ENCODE measurements at regions not wholly inside any gene's neighbourhood (a gene's known extent, or its start where the extent isn't known, plus 50 kb on each side); places are given as distances from the start of the nearest gene placed in this dataset.

DNA sequence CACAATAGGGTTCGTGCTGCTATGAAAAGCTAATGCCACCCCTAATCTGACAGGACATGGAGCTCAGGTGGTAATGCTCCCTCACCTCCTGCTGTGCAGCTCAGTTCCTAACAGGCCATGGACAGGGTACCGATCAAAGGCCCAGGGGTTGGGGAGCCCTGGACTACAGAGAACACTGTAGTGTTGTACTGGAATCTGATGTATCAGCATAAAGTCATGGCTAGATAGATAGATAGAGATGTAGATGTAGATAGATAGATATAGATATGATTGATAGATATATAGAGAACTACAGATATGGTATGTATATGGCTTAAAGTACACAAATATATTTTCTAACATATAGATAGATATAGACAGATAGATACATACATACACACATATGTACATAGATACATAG, 112.3 kb upstream of the MPPED2 start:
- TF ChIP-seq, protein P1, sequence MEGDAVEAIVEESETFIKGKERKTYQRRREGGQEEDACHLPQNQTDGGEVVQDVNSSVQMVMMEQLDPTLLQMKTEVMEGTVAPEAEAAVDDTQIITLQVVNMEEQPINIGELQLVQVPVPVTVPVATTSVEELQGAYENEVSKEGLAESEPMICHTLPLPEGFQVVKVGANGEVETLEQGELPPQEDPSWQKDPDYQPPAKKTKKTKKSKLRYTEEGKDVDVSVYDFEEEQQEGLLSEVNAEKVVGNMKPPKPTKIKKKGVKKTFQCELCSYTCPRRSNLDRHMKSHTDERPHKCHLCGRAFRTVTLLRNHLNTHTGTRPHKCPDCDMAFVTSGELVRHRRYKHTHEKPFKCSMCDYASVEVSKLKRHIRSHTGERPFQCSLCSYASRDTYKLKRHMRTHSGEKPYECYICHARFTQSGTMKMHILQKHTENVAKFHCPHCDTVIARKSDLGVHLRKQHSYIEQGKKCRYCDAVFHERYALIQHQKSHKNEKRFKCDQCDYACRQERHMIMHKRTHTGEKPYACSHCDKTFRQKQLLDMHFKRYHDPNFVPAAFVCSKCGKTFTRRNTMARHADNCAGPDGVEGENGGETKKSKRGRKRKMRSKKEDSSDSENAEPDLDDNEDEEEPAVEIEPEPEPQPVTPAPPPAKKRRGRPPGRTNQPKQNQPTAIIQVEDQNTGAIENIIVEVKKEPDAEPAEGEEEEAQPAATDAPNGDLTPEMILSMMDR (conservative IDR thresholded peaks at IDR 0.05), result no peak
- TF ChIP-seq ZFX (IDR thresholded peaks at IDR 0.05), result no peak

DNA sequence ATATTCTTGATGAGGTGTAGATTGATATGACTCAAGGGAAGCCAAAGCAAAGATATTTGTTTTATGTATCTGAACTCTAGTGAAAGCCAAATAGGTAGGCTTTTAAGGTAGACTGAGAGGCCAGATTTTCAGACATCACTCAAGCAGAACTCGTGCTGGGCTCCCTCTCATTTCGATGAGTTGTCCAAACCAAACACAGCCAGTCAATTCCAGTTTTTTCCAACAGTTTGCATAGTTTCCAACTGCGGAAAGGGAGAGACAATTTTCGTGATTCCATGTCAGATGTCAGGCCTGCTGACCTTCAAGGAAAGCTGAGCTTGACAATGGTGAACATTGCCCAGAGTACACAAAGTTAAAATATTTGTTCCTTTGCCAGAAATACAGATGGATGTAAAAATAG, 110.9 kb upstream of the MPPED2 start:
- H3K27ac ChIP-seq, result no peak overlapping the region
- TF ChIP-seq, protein P1 (conservative IDR thresholded peaks at IDR 0.05), result no peak
- TF ChIP-seq ZFX (IDR thresholded peaks at IDR 0.05), result no peak

More for the DNA sequence above, 112.3 kb upstream of the MPPED2 start:
- no peak overlapping the region for H3K27ac ChIP-seq

DNA sequence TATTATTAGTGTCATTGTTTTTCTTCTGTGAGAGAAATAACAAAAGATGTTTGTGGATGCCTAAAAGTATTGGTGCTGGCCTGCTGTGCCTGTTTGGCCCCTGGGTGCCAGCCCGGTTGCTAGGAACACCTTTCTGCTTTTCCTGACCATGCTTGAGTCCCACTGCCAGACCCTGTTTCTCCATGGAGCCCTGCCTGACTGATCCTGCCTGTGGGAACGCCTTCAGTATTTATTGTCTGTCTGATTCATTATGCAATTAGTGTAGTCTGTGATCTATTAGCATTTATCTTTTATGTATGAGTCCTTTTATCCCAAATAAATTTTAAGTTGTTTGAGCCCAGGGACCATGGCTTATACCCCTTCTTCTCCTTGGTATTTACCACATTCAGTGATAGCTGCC, 98.6 kb upstream of the MPPED2 start:
- no peak for TF ChIP-seq ZFX (IDR thresholded peaks at IDR 0.05)
- TF ChIP-seq, protein P1 (conservative IDR thresholded peaks at IDR 0.05), result no peak
- H3K27ac ChIP-seq, result no peak overlapping the region

DNA sequence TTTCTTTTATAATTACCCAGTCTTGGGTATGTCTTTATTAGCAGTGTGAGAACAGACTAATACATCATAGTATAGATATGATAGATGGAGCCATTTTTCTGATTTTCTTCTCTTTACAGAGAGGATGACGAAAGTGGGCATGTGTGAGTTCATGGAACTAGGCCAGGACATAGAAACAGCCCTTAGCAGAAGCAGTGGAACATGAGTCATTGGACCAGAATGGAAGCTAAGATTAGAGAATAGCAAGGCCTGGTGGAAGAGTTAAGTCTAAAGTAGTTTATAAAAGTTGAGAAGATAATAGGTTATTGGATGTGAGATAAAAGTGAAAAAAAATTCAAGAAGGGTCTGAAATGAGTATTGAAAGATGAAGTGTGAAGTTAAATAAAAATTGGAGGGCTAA, 97.0 kb upstream of the MPPED2 start:
- H3K27ac ChIP-seq, result no peak overlapping the region
- no peak for TF ChIP-seq ZFX (IDR thresholded peaks at IDR 0.05)
- TF ChIP-seq, protein P1 (conservative IDR thresholded peaks at IDR 0.05), result no peak

DNA sequence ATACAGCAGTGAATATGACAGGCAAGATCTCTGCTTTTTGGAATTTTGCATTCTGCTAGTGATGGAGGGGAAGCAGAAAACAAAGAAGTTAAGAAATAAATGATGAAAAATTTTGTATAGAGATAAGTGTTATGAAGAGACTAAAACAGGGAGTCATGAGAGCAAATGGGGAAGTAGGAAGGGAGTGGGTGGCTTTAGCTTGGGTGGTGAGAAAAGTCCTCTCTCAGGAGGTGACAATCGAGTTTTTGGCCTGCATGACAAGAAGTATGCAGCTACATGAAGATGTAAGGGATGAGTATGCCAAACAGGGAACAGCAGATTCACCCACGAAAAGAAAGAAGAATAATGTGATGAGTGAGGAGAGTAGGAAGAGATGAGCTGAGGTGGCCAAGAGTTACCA, 80.7 kb upstream of the MPPED2 start:
- TF ChIP-seq, protein P1 (conservative IDR thresholded peaks at IDR 0.05), result no peak
- no peak overlapping the region for H3K27ac ChIP-seq

DNA sequence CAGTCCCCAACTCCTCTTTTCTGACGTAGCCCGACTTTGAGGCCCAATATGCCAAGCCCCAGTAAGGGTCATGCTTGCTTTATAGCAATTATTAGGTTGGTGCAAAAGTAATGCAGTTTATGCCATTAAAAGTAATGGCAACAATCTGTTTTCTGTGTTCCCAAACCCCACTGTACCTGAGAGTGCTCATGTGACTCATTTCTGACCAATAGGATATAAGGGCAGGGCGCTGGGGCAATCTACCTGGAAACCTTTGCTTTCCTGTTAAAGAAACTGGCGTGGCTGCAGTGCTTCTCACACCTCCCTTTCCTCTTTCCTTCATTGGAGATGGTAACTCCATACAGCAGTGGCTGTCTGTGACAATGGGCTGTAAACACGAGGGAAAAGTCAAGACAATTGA, 78.9 kb upstream of the MPPED2 start:
- no peak overlapping the region for H3K27ac ChIP-seq
- TF ChIP-seq, protein P1 (conservative IDR thresholded peaks at IDR 0.05), result no peak
- TF ChIP-seq ZFX (IDR thresholded peaks at IDR 0.05), result no peak

DNA sequence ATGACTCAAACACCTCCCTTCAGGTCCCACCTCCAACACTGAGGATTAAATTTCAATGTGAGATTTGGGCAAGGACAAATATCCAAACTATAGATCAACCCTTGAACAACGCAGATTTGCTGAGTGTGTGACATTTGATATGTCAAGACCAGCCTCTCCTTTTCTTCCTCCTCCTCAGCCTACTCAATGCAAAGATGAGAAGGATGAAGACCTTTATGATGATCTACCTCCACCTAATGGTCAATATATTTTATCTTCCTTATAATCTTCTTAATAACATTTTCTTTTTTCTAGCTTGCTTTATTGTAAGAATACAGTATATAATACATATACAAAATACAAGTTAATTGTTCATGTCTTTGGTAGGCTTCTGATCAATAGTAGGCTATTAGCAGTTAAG, 67.5 kb upstream of the MPPED2 start:
- no peak for TF ChIP-seq ZFX (IDR thresholded peaks at IDR 0.05)
- TF ChIP-seq, protein P1 (conservative IDR thresholded peaks at IDR 0.05), result peak; percentile 7; the same call in 1 of the 2 replicates
- H3K27ac ChIP-seq, result no peak overlapping the region
